Stimulated activated CD4-positive, alpha-beta T cell treated with anti-CD3 and anti-CD28 coated beads, TNF-alpha, amount 100 ng/mL, for 24 hours (primary cell): ENCODE measurements at regions not wholly inside any gene's neighbourhood (a gene's known extent, or its start where the extent isn't known, plus 50 kb on each side); places are given as distances from the start of the nearest gene placed in this dataset.
A peak's percentile ranks its signal among the peaks of the same experiment; 100 is the strongest.

ENCODE experiments used
- DNase-seq, 3 experiments: peaks; one replicate each; pipeline ENCODE4 v3.0.0-alpha.2; 2020; ENCODE audit warnings: low read depth in 3 of 3

- no peak for DNase-seq
Measured at GRCh38 chr6:8276148-8276547, 159.2 kb downstream of the SLC35B3 start.

- no peak for DNase-seq
Measured at GRCh38 chr6:8275667-8276066, 159.7 kb downstream of the SLC35B3 start.

GRCh38 chr6:8274226-8274625 lies 161.1 kb downstream of the SLC35B3 start:
- no peak for DNase-seq

GRCh38 chr6:8269872-8270454 lies 165.4 kb downstream of the SLC35B3 start:
- DNase-seq = no peak

GRCh38 chr6:8269094-8269493 lies 166.3 kb downstream of the SLC35B3 start:
- no peak for DNase-seq

GRCh38 chr6:8268606-8269005 lies 166.3 kb upstream of the EEF1E1 start:
- no peak for DNase-seq

- DNase-seq = no peak
Measured at GRCh38 chr6:8268156-8268555, 165.8 kb upstream of the EEF1E1 start.

- DNase-seq = no peak
Measured at GRCh38 chr6:8260610-8261009, 158.3 kb upstream of the EEF1E1 start.

GRCh38 chr6:8246403-8246802 lies 144.1 kb upstream of the EEF1E1 start:
- DNase-seq = no peak

- DNase-seq = no peak
Measured at GRCh38 chr6:8245726-8246125, 143.4 kb upstream of the EEF1E1 start.

- no peak for DNase-seq
Measured at GRCh38 chr6:8243475-8243874, 141.1 kb upstream of the EEF1E1 start.

- no peak for DNase-seq
Measured at GRCh38 chr6:8242885-8243284, 140.5 kb upstream of the EEF1E1 start.

GRCh38 chr6:8240301-8240700 lies 138.0 kb upstream of the EEF1E1 start:
- no peak for DNase-seq

- no peak for DNase-seq
Measured at GRCh38 chr6:8238773-8239683, 136.7 kb upstream of the EEF1E1 start.

- no peak for DNase-seq
Measured at GRCh38 chr6:8237668-8238067, 135.3 kb upstream of the EEF1E1 start.

GRCh38 chr6:8236956-8237355 lies 134.6 kb upstream of the EEF1E1 start:
- no peak for DNase-seq

- DNase-seq = no peak
Measured at GRCh38 chr6:8234321-8234720, 132.0 kb upstream of the EEF1E1 start.

GRCh38 chr6:8231956-8232355 lies 129.6 kb upstream of the EEF1E1 start:
- DNase-seq = no peak

GRCh38 chr6:8229915-8230756 lies 127.8 kb upstream of the EEF1E1 start:
- DNase-seq = no peak

- DNase-seq = no peak
Measured at GRCh38 chr6:8225113-8225512, 122.8 kb upstream of the EEF1E1 start.

- DNase-seq = no peak
Measured at GRCh38 chr6:8223678-8224077, 121.3 kb upstream of the EEF1E1 start.

GRCh38 chr6:8219352-8219943 lies 117.1 kb upstream of the EEF1E1 start:
- peak in 1 of 3 experiments; percentile 13 for DNase-seq
